K562 (cell line): ENCODE measurements at regions not wholly inside any gene's neighbourhood (a gene's known extent, or its start where the extent isn't known, plus 50 kb on each side); places are given as distances from the start of the nearest gene placed in this dataset.

Source experiments
- ATAC-seq: fragments of 200-7000 bp; cut with Tn5 transposase; 3 replicates; pipeline ENCODE4 v1.9.1; 2020; ENCODE audit warnings: moderate library complexity
- BruUV-seq: library from RNA; stranded (reverse); fragments of 400-500 nt; replicated peaks from 2 replicates; lab custom pipeline; 2021; lab: Mats Ljungman, UMichigan
- CTCF ChIA-PET: fragments of 300-600 bp; formaldehyde crosslinking; extraction: SDS; loops from one replicate; lab custom pipeline; 2021; ENCODE audit warnings: low intra/inter-chr PET ratio; lab: Yijun Ruan, JAX
- POLR2A ChIA-PET: fragments of 300-600, 350-650 bp; sonication (Branson Sonifier 250); formaldehyde crosslinking; extraction: SDS; loops from one replicate; lab custom pipeline; 2021; ENCODE audit warnings: antibody characterized with exemption, inconsistent platforms; lab: Yijun Ruan, JAX
- DNase-seq, 4 experiments: peaks; one replicate each; pipeline versions ENCODE4 v3.0.0 to v3.0.0-alpha.2; 2011 to 2018; ENCODE audit warnings: low spot score in 3 of 4, mixed read lengths in 3 of 4; ENCODE audit errors: extremely low read depth in 1 of 4
- FAIRE-seq: peaks from 2 replicates; lab custom pipeline; 2011; peaks lifted over from hg19 to GRCh38; lab: Jason Lieb, UNC
- H2AFZ ChIP-seq: 2 replicates; pipeline ENCODE4 v1.6.0; 2011; ENCODE audit warnings: low read depth, low read length, control low read depth, inconsistent platforms
- H3K27ac ChIP-seq: fragments of 200-600 bp; 3 replicates; pipeline ENCODE4 v1.8.0; 2011; ENCODE audit warnings: low read depth, mild to moderate bottlenecking, control low read depth, inconsistent platforms, low read length, moderate library complexity, mixed read lengths; ENCODE audit errors: extremely low read depth
- H3K27me3 ChIP-seq, 2 experiments: fragments of 300-600 bp in 1 of 2; 2 replicates in 1 of 2; 3 replicates in 1 of 2; pipeline versions ENCODE4 v1.6.0 to v1.8.0; 2011; ENCODE audit warnings: inconsistent platforms in 2 of 2, low read length in 2 of 2, mild to moderate bottlenecking in 1 of 2, mixed read lengths in 1 of 2, moderate library complexity in 1 of 2; ENCODE audit not compliant: control insufficient read depth in 2 of 2, insufficient read depth in 2 of 2
- H3K36me3 ChIP-seq: fragments of 300-600 bp; 3 replicates; pipeline ENCODE4 v1.8.0; 2011; ENCODE audit warnings: mild to moderate bottlenecking, low read length, inconsistent platforms; ENCODE audit not compliant: control insufficient read depth, insufficient read depth
- H3K4me1 ChIP-seq, 2 experiments: fragments of 200-600 bp in 1 of 2; replicated peaks in 1 of 2; 2 replicates in 1 of 2; 3 replicates in 1 of 2; pipeline versions ENCODE4 v1.5.1 to v1.8.0; 2011; ENCODE audit warnings: inconsistent platforms in 2 of 2, low read length in 2 of 2, mild to moderate bottlenecking in 1 of 2, mixed read lengths in 1 of 2, moderate library complexity in 1 of 2; ENCODE audit not compliant: control insufficient read depth in 2 of 2, insufficient read depth in 2 of 2
- H3K4me2 ChIP-seq: 2 replicates; pipeline ENCODE4 v1.6.1; 2011; ENCODE audit warnings: low read length, control low read depth, inconsistent platforms, mixed read lengths; ENCODE audit not compliant: insufficient read depth
- H3K4me3 ChIP-seq: fragments of 200-600 bp; sonication (generic), shearing (Covaris generic); 2 replicates; pipeline ENCODE4 v1.5.1; 2016; ENCODE audit warnings: control low read depth, inconsistent platforms
- H3K79me2 ChIP-seq: fragments of 200-600 bp; 3 replicates; pipeline ENCODE4 v1.8.0; 2011; ENCODE audit warnings: low read length, inconsistent platforms; ENCODE audit not compliant: control insufficient read depth, insufficient read depth
- H3K9ac ChIP-seq, 2 experiments: 2 replicates each; pipeline versions ENCODE4 v1.6.0 to v1.6.1; 2011; ENCODE audit warnings: low read depth in 2 of 2, low read length in 2 of 2, control low read depth in 1 of 2, inconsistent platforms in 1 of 2, mild to moderate bottlenecking in 1 of 2, mixed read lengths in 1 of 2; ENCODE audit not compliant: insufficient read depth in 1 of 2
- H3K9me1 ChIP-seq: one replicate; pipeline ENCODE4 v1.6.0; 2011; ENCODE audit warnings: inconsistent platforms, mild to moderate bottlenecking, low read length, moderate library complexity; ENCODE audit not compliant: control insufficient read depth, insufficient read depth
- H3K9me3 ChIP-seq: replicated peaks from 2 replicates; pipeline ENCODE4 v1.5.1; 2011; ENCODE audit warnings: low read depth, low read length, inconsistent platforms; ENCODE audit not compliant: control insufficient read depth, insufficient read depth
- H4K20me1 ChIP-seq: replicated peaks from 2 replicates; pipeline ENCODE4 v1.6.1; 2011; ENCODE audit warnings: low read length, inconsistent platforms, mixed read lengths; ENCODE audit not compliant: control insufficient read depth, insufficient read depth
- ELF2 ChIP-seq: fragments of 250-450 bp; sonication (Bioruptor Pico); IDR thresholded peaks from 2 replicates; pipeline ENCODE4 v1.5.0; 2021; ENCODE audit warnings: mild to moderate bottlenecking
- HDAC8 ChIP-seq: fragments of 450-650 bp; IDR thresholded peaks from 2 replicates; pipeline ENCODE4 v1.6.1; 2016; ENCODE audit warnings: mild to moderate bottlenecking, missing genetic modification characterization, moderate library complexity, missing compliant biosample characterization
- HMG20A ChIP-seq: fragments of 450-650 bp; formaldehyde crosslinking; conservative IDR thresholded peaks from 2 replicates; pipeline ENCODE4 v1.4.0; 2020; ENCODE audit warnings: mild to moderate bottlenecking, mixed read lengths
- HMG20B ChIP-seq: fragments of 250-450 bp; sonication (Bioruptor Pico); IDR thresholded peaks from 2 replicates; pipeline ENCODE4 v1.5.0; 2021; ENCODE audit warnings: mild to moderate bottlenecking
- NCOA1 ChIP-seq: fragments of 450-650 bp; IDR thresholded peaks from 2 replicates; pipeline ENCODE4 v1.6.1; 2016; ENCODE audit warnings: low read depth
- NCOA2 ChIP-seq, 2 experiments: fragments of 450-650 bp; IDR thresholded peaks; 2 replicates each; pipeline ENCODE4 v1.6.1; 2018; ENCODE audit warnings: mild to moderate bottlenecking in 2 of 2, moderate library complexity in 1 of 2; ENCODE audit not compliant: partially characterized antibody in 2 of 2
- NR3C1 ChIP-seq: sonication (generic); formaldehyde crosslinking; IDR thresholded peaks from 2 replicates; pipeline ENCODE4 v1.8.1; 2022; ENCODE audit warnings: missing genetic modification reagents
- POLR2AphosphoS2 ChIP-seq: IDR thresholded peaks from 2 replicates; pipeline ENCODE4 v1.6.1; 2012; ENCODE audit warnings: low read length, improper control_type of control experiment
- POLR2G ChIP-seq: fragments of 200-400 bp; formaldehyde crosslinking; IDR thresholded peaks from 2 replicates; pipeline ENCODE4 v1.6.1; 2017; ENCODE audit warnings: low read depth, mild to moderate bottlenecking, antibody characterized with exemption, low read length, moderate library complexity
- SETDB1 ChIP-seq: IDR thresholded peaks from one replicate; pipeline ENCODE4 v1.6.1; 2012; ENCODE audit warnings: low read length, control low read depth, inconsistent platforms
- SMC3 ChIP-seq: conservative IDR thresholded peaks from 2 replicates; pipeline ENCODE4 v1.6.1; 2011; ENCODE audit warnings: low read depth, low read length, improper control_type of control experiment; ENCODE audit not compliant: insufficient read depth
- ZNF764 ChIP-seq: fragments of 250-450 bp; sonication (Bioruptor Pico); IDR thresholded peaks from 2 replicates; pipeline ENCODE4 v1.4.0; 2020; ENCODE audit warnings: low read depth, mild to moderate bottlenecking, moderate library complexity
- ZNF77 ChIP-seq: fragments of 250-450 bp; sonication (Bioruptor Pico); IDR thresholded peaks from 2 replicates; pipeline ENCODE4 v1.5.0; 2020
- WGBS: fragments of 100-300 bp; shearing (Covaris generic); methylation state at CpG from one replicate; pipeline ENCODE4 v1.1.6; 2016; ENCODE audit warnings: low coverage, mixed read lengths; ENCODE audit not compliant: insufficient coverage; ENCODE audit errors: missing lambda C conversion rate; 5-methylcytosine and 5-hydroxymethylcytosine counted together
- in situ Hi-C: fragments of 300-500 bp; cut with MboI; formaldehyde crosslinking; loops from 4 replicates; pipeline ENCODE4 v1.15.0; 2018; ENCODE audit warnings: inconsistent platforms, mixed read lengths
- intact Hi-C: fragments of 100-400 bp; cut with micrococcal nuclease; formaldehyde crosslinking; loops from 2 replicates; pipeline ENCODE4 v1.14.2; 2022
- TF ChIP-seq, protein P1 (sequence below), 3 experiments: IDR thresholded peaks in 2 of 3; conservative IDR thresholded peaks in 1 of 3; 2 replicates each; pipeline ENCODE4 v1.5.1; 2011 to 2012; ENCODE audit warnings: low read length in 3 of 3, mild to moderate bottlenecking in 3 of 3, control low read depth in 2 of 3, improper control_type of control experiment in 1 of 3, inconsistent platforms in 1 of 3, low read depth in 1 of 3, mixed read lengths in 1 of 3, moderate library complexity in 1 of 3; ENCODE audit not compliant: insufficient read depth in 2 of 3
- TF ChIP-seq, protein P2 (sequence below): fragments of 250-450 bp; sonication (Bioruptor Pico); IDR thresholded peaks from 2 replicates; pipeline ENCODE4 v1.8.0; 2022; ENCODE audit warnings: inconsistent platforms
- TF ChIP-seq, protein P3 (sequence below), 2 experiments: fragments of 250-450 bp in 1 of 2; fragments of 450-650 bp in 1 of 2; sonication (Bioruptor Pico) in 1 of 2; IDR thresholded peaks; 2 replicates each; pipeline versions ENCODE4 v1.6.1 to v1.8.0; 2016 to 2021; ENCODE audit warnings: mild to moderate bottlenecking in 2 of 2, moderate library complexity in 2 of 2, missing compliant biosample characterization in 1 of 2, missing genetic modification characterization in 1 of 2
- TF ChIP-seq, protein P4 (sequence below): fragments of 250-450 bp; sonication (Bioruptor Pico); IDR thresholded peaks from 2 replicates; pipeline ENCODE4 v1.6.1; 2021; ENCODE audit warnings: mild to moderate bottlenecking

DNA sequence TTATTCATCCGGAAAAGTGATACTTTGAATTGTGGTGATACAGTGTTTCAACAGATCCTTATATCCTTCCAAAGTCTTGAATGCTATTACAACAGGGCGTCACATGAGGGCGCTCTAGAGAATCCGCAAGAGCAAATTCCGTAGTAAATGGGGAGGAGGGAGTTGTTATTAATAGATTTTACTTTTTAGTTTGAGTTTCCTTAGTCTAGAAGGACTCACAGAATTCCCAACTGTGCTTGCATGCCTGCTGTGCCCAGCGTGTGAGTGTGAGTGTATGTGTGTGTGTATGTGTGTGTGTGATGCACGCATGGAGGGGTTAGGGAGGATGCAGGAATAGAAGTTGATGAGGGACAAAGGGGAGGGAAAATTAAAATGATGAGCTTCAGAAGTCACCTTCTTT, 375.3 kb downstream of the C12orf75 start (continued):
- TF ChIP-seq, protein P1, sequence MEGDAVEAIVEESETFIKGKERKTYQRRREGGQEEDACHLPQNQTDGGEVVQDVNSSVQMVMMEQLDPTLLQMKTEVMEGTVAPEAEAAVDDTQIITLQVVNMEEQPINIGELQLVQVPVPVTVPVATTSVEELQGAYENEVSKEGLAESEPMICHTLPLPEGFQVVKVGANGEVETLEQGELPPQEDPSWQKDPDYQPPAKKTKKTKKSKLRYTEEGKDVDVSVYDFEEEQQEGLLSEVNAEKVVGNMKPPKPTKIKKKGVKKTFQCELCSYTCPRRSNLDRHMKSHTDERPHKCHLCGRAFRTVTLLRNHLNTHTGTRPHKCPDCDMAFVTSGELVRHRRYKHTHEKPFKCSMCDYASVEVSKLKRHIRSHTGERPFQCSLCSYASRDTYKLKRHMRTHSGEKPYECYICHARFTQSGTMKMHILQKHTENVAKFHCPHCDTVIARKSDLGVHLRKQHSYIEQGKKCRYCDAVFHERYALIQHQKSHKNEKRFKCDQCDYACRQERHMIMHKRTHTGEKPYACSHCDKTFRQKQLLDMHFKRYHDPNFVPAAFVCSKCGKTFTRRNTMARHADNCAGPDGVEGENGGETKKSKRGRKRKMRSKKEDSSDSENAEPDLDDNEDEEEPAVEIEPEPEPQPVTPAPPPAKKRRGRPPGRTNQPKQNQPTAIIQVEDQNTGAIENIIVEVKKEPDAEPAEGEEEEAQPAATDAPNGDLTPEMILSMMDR (IDR thresholded peaks at IDR 0.05 in 2 of 3, conservative IDR thresholded peaks at IDR 0.05 in 1 of 3; ENCODE audit: insufficient read depth in 2 of 3, low read depth in 1 of 3, low read length in 3 of 3): peak; percentile 48 to 75 (median 74); a peak in 5 of 6 replicates
- TF ChIP-seq SMC3: peak; percentile 47; the same call in 1 of the 2 replicates
- TF ChIP-seq, all 486 proteins: peak for 5

DNA sequence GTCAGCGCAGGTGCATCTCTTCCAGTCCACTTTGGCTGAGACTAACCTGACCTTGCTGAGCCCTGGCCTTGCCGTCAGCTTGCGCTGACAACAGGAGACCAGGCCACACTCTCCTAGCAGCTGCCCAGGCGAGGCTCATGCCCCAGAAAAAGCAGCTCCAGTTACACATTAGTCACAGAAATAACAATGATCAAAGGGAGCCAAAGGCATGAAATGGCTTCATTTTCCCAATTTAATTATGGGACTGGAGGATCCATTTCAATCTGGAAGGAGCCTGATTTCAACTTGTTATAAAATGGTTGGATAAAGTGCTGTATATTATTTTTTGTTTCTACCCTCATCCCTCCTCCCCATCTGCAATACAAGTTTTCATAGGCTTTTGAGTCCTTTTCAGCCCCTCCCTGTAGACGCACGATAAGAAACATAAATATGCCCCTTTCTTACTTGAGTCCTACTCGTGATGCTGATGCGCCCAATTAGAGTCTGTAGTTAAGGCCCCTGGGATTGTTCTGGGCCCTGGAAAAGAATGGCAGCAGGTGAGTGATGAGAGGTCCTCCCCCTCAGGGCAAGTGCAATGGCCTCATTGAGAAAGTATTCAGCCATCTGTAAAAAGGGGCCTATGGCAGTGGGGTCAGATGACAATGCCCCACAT, 376.0 kb downstream of the C12orf75 start:
- no peak overlapping the region for H2AFZ ChIP-seq
- no peak overlapping the region for H3K4me2 ChIP-seq
- ATAC-seq (no peak), FAIRE-seq (no peak), DNase-seq (no peak)
- no peaks in the 10 kb centered on the region; a peak in 1 of 5 replicates for H3K27me3 ChIP-seq
- no peaks in the 10 kb centered on the region; the same call in 1 of the 2 replicates for H4K20me1 ChIP-seq
- no peaks in the 10 kb centered on the region for H3K36me3 ChIP-seq
- no peaks in the 10 kb centered on the region for H3K4me1 ChIP-seq
- intact Hi-C loops: no loop called here
- no peak overlapping the region for H3K27ac ChIP-seq
- H3K4me3 ChIP-seq: no peak overlapping the region
- no peaks in the 10 kb centered on the region; the same call in 1 of the 2 replicates for H3K9me3 ChIP-seq
- ChIA-PET POLR2A (no interaction called here), CTCF (interaction anchor here (0.6 kb wide), 1 partner anchor 429 kb away, joined by 3 read pairs; no protein-coding TSS in a partner anchor)
- H3K79me2 ChIP-seq: no peaks in the 10 kb centered on the region
- WGBS: 24% methylated on average over 8 of the region's 8 CpGs
- no peak overlapping the region for H3K9ac ChIP-seq
- in situ Hi-C loops: loop anchor here (5.0 to 10.0 kb wide), 2 partner anchors 91 to 448 kb away; no protein-coding TSS in a partner anchor
- no TSS peak for BruUV-seq
- H3K9me1 ChIP-seq: no peaks in the 10 kb centered on the region
- TF ChIP-seq, protein P2, sequence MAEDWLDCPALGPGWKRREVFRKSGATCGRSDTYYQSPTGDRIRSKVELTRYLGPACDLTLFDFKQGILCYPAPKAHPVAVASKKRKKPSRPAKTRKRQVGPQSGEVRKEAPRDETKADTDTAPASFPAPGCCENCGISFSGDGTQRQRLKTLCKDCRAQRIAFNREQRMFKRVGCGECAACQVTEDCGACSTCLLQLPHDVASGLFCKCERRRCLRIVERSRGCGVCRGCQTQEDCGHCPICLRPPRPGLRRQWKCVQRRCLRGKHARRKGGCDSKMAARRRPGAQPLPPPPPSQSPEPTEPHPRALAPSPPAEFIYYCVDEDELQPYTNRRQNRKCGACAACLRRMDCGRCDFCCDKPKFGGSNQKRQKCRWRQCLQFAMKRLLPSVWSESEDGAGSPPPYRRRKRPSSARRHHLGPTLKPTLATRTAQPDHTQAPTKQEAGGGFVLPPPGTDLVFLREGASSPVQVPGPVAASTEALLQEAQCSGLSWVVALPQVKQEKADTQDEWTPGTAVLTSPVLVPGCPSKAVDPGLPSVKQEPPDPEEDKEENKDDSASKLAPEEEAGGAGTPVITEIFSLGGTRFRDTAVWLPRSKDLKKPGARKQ (CRISPR knock-in tag): no peak
- TF ChIP-seq ZNF764: no peak
- TF ChIP-seq, protein P3, sequence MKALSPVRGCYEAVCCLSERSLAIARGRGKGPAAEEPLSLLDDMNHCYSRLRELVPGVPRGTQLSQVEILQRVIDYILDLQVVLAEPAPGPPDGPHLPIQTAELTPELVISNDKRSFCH (CRISPR knock-in tag; IDR thresholded peaks at IDR 0.05): no peak
- TF ChIP-seq, protein P3 (tag; IDR thresholded peaks at IDR 0.05): no peak
- TF ChIP-seq HMG20A (CRISPR knock-in tag): no peak
- TF ChIP-seq POLR2G: no peak
- TF ChIP-seq ELF2 (CRISPR knock-in tag): no peak
- TF ChIP-seq SETDB1: no peak
- TF ChIP-seq POLR2AphosphoS2: no peak
- no peak for TF ChIP-seq NCOA2 (IDR thresholded peaks at IDR 0.05; ENCODE audit: partially characterized antibody in 2 of 2)
- TF ChIP-seq, protein P4, sequence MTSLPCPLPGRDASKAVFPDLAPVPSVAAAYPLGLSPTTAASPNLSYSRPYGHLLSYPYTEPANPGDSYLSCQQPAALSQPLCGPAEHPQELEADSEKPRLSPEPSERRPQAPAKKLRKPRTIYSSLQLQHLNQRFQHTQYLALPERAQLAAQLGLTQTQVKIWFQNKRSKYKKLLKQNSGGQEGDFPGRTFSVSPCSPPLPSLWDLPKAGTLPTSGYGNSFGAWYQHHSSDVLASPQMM (CRISPR knock-in tag): no peak
- TF ChIP-seq NR3C1 (CRISPR knock-in tag): no peak
- no peak for TF ChIP-seq HDAC8 (tag)
- no peak for TF ChIP-seq NCOA1
- TF ChIP-seq HMG20B (CRISPR knock-in tag): no peak
- no peak for TF ChIP-seq ZNF77 (CRISPR knock-in tag)
